ENCODE measurements at regions not wholly inside any gene's neighbourhood (a gene's known extent, or its start where the extent isn't known, plus 50 kb on each side); places are given as distances from the start of the nearest gene placed in this dataset.
A peak's percentile ranks its signal among the peaks of the same experiment; 100 is the strongest.

DNA sequence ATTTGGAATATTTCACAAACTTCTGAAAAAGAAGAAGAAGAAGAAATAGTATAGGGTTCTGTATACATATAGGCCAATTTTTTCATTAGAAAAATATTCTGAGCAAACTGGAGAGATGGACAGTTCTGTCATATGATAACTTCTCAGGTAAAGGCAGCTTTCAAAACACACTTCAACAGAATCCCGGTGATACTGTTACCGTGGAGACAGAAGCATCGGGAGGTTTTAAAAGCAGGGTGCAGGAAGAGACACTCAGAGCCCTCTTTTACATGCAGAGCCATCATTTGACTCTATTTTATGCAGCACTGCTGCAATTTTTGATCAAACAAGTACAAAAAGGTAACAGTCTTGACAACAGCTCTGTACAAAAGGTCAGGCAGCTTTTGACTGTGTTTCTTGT is 1785.4 kb downstream of the LRRC4C start:
- H3K4me3 ChIP-seq = no peak overlapping the region
- no peak for DNase-seq
- no peaks in the 10 kb centered on the region for H3K27me3 ChIP-seq
- TF ChIP-seq CTCF (IDR thresholded peaks at IDR 0.05) (no peak), POLR2A (IDR thresholded peaks at IDR 0.05) (no peak), EP300 (IDR thresholded peaks at IDR 0.05) (no peak), POLR2AphosphoS5 (IDR thresholded peaks at IDR 0.05) (no peak)
- WGBS, 2 donors = 68 to 80% methylated on average over 3 of the region's 3 CpGs
- no peak overlapping the region for H3K27ac ChIP-seq
- no peaks in the 10 kb centered on the region for H3K9me3 ChIP-seq
- no peaks in the 10 kb centered on the region for H3K4me1 ChIP-seq
- no peak for ATAC-seq (ENCODE audit: low FRiP score in 2 of 2)
- H3K36me3 ChIP-seq = no peaks in the 10 kb centered on the region

DNA sequence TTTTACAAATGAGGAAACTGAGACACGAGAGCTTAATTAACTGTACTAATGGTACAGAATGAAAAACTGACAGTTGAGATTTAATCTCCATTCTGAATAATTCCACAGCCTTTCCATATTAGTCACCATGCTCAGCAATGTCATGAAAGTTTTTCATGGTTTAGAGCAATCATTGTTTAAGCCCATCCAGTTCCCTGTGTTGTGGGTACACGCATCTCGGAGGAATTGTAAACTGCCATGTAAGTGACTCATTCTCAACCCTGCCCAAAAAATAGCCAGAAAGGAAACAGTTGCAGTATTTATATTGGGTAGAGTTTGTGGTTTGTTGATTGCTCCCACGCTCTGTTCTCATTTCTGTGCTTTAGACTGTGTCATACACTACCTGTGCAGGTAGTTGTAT is 1790.8 kb downstream of the LRRC4C start:
- Histone ChIP-seq H3K4me1 (no peaks in the 10 kb centered on the region), H3K36me3 (no peaks in the 10 kb centered on the region), H3K27ac (no peak overlapping the region), H3K4me3 (no peak overlapping the region), H3K27me3 (no peaks in the 10 kb centered on the region), H3K9me3 (peaks cover 0 to 9% (median 3%) of the 10 kb centered on the region in 4 donors)
- TF ChIP-seq POLR2A (IDR thresholded peaks at IDR 0.05) = no peak
- TF ChIP-seq EP300 (IDR thresholded peaks at IDR 0.05) = no peak
- no peak for TF ChIP-seq POLR2AphosphoS5 (IDR thresholded peaks at IDR 0.05)
- no peak for TF ChIP-seq CTCF (IDR thresholded peaks at IDR 0.05)
- DNase-seq = no peak
- no peak for ATAC-seq (ENCODE audit: low FRiP score in 2 of 2)
- 69 to 80% methylated on average over 4 of the region's 4 CpGs for WGBS, 2 donors

- Histone ChIP-seq H3K4me1 (no peaks in the 10 kb centered on the region), H3K4me3 (no peak overlapping the region), H3K9me3 (peaks cover 0 to 13% (median 5%) of the 10 kb centered on the region in 4 donors), H3K36me3 (no peaks in the 10 kb centered on the region), H3K27me3 (no peaks in the 10 kb centered on the region), H3K27ac (no peak overlapping the region)
- WGBS, 2 donors = 96 to 100% methylated on average over 2 to 6 of the region's 6 CpGs
- no peak for ATAC-seq (ENCODE audit: low FRiP score in 2 of 2)
- no peak for TF ChIP-seq POLR2AphosphoS5 (IDR thresholded peaks at IDR 0.05)
- no peak for TF ChIP-seq EP300 (IDR thresholded peaks at IDR 0.05)
- no peak for TF ChIP-seq CTCF (IDR thresholded peaks at IDR 0.05)
- TF ChIP-seq POLR2A (IDR thresholded peaks at IDR 0.05) = no peak
- peak in 1 of 2 donors; percentile 42 for DNase-seq
These were observed 1795.4 kb downstream of the LRRC4C start for GRCh38 chr11:39664023-39664422.

- Histone ChIP-seq H3K4me3 (no peak overlapping the region), H3K4me1 (no peaks in the 10 kb centered on the region), H3K36me3 (no peaks in the 10 kb centered on the region), H3K27me3 (no peaks in the 10 kb centered on the region), H3K27ac (no peak overlapping the region), H3K9me3 (peaks cover 0 to 13% (median 5%) of the 10 kb centered on the region in 4 donors)
- TF ChIP-seq EP300 (IDR thresholded peaks at IDR 0.05) (no peak), CTCF (IDR thresholded peaks at IDR 0.05) (no peak), POLR2A (IDR thresholded peaks at IDR 0.05) (no peak), POLR2AphosphoS5 (IDR thresholded peaks at IDR 0.05) (no peak)
- DNase-seq = no peak
- ATAC-seq (ENCODE audit: low FRiP score in 2 of 2) = no peak
These were observed 1797.6 kb downstream of the LRRC4C start for GRCh38 chr11:39661890-39662289.

- Histone ChIP-seq H3K36me3 (no peaks in the 10 kb centered on the region), H3K9me3 (peaks cover 0 to 9% (median 0%) of the 10 kb centered on the region in 4 donors), H3K27me3 (no peaks in the 10 kb centered on the region), H3K4me3 (no peak overlapping the region), H3K27ac (no peak overlapping the region), H3K4me1 (no peaks in the 10 kb centered on the region)
- ATAC-seq (ENCODE audit: low FRiP score in 2 of 2) (peak in 1 of 2 donors; percentile 50), DNase-seq (peak in 1 of 2 donors; percentile 49)
- no peak for TF ChIP-seq CTCF (IDR thresholded peaks at IDR 0.05)
- TF ChIP-seq POLR2AphosphoS5 (IDR thresholded peaks at IDR 0.05) = no peak
- TF ChIP-seq POLR2A (IDR thresholded peaks at IDR 0.05) = no peak
- no peak for TF ChIP-seq EP300 (IDR thresholded peaks at IDR 0.05)
- 85 to 90% methylated on average over 20 to 23 of the region's 24 CpGs for WGBS, 2 donors
These were observed 1807.5 kb downstream of the LRRC4C start for GRCh38 chr11:39651857-39652461.

Data from upper lobe of left lung (tissue), 6 donors.